Mesenteric fat pad (tissue), 1 donor: ENCODE measurements at regions not wholly inside any gene's neighbourhood (a gene's known extent, or its start where the extent isn't known, plus 50 kb on each side); places are given as distances from the start of the nearest gene placed in this dataset.
"Not testable (repeated sequence)": the region's sequence is repeated elsewhere in the genome, so short reads cannot be mapped to it uniquely, and the experiment has no call there.

Experiments used
- DNase-seq: peaks from one replicate; pipeline ENCODE4 v3.0.0-alpha.2; 2020; ENCODE audit warnings: low spot score
- donor health status: DM: yes; HTN: yes; CAD: no.

- no peak for DNase-seq
Observed at GRCh38 chr7:109901926-109902325, 1189.0 kb upstream of the LRRN3 start.

GRCh38 chr7:109905368-109906065 is 1185.4 kb upstream of the LRRN3 start:
- DNase-seq = not testable (repeated sequence)

- no peak for DNase-seq
Observed at GRCh38 chr7:109915670-109916069, 1175.3 kb upstream of the LRRN3 start.

GRCh38 chr7:109926738-109927137 is 1164.2 kb upstream of the LRRN3 start:
- DNase-seq = no peak

- DNase-seq = no peak
Observed at GRCh38 chr7:109930049-109930448, 1160.9 kb upstream of the LRRN3 start.

GRCh38 chr7:109939207-109939606 is 1151.7 kb upstream of the LRRN3 start:
- no peak for DNase-seq

GRCh38 chr7:109945820-109946518 is 1145.0 kb upstream of the LRRN3 start:
- DNase-seq = no peak

- DNase-seq = no peak
Observed at GRCh38 chr7:109950256-109950655, 1140.7 kb upstream of the LRRN3 start.

- no peak for DNase-seq
Observed at GRCh38 chr7:109950821-109951564, 1139.9 kb upstream of the LRRN3 start.

- DNase-seq = no peak
Observed at GRCh38 chr7:109951565-109951928, 1139.4 kb upstream of the LRRN3 start.

GRCh38 chr7:109955986-109956385 is 1134.9 kb upstream of the LRRN3 start:
- DNase-seq = no peak

GRCh38 chr7:109956916-109957315 is 1134.0 kb upstream of the LRRN3 start:
- no peak for DNase-seq

- no peak for DNase-seq
Observed at GRCh38 chr7:109963741-109964140, 1127.2 kb upstream of the LRRN3 start.

GRCh38 chr7:109964780-109965179 is 1126.1 kb upstream of the LRRN3 start:
- DNase-seq = no peak

- no peak for DNase-seq
Observed at GRCh38 chr7:109967406-109967805, 1123.5 kb upstream of the LRRN3 start.

GRCh38 chr7:109983618-109984017 is 1107.3 kb upstream of the LRRN3 start:
- no peak for DNase-seq

GRCh38 chr7:109984729-109985128 is 1106.2 kb upstream of the LRRN3 start:
- DNase-seq = no peak

GRCh38 chr7:109986701-109987100 is 1104.2 kb upstream of the LRRN3 start:
- DNase-seq = no peak

- DNase-seq = no peak
Observed at GRCh38 chr7:109996411-109996810, 1094.5 kb upstream of the LRRN3 start.

- DNase-seq = no peak
Observed at GRCh38 chr7:109996927-109997326, 1094.0 kb upstream of the LRRN3 start.

- no peak for DNase-seq
Observed at GRCh38 chr7:109997837-109998236, 1093.1 kb upstream of the LRRN3 start.

- no peak for DNase-seq
Observed at GRCh38 chr7:110001254-110001938, 1089.5 kb upstream of the LRRN3 start.
